NCI-H460 (cell line): ENCODE measurements at regions not wholly inside any gene's neighbourhood (a gene's known extent, or its start where the extent isn't known, plus 50 kb on each side); places are given as distances from the start of the nearest gene placed in this dataset.
"Not testable (repeated sequence)": the region's sequence is repeated elsewhere in the genome, so short reads cannot be mapped to it uniquely, and the experiment has no call there.

Source experiments
- DNase-seq: peaks from one replicate; pipeline ENCODE4 v3.0.0-alpha.2; 2016; ENCODE audit warnings: low read depth; ENCODE audit errors: extremely low read depth

DNA sequence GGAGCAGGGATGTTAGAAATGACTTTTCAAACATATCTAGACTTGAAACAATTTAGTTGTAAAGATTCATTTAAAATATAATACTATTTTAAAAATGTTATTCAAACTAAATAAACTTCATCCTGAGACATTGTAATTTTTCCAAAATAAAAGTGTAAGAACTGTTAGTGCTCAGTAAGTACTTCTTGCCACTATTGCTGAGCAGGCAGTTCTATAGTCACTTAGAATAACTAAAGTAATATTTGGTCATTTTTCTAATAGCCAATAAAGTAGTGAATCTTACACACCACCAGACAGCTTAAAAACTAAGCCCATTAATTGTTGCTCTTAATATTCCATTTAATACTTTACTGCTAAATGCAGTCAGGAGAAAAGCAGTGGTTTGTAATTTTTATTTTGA lies 1120.0 kb upstream of the CDH10 start:
- DNase-seq: no peak

DNA sequence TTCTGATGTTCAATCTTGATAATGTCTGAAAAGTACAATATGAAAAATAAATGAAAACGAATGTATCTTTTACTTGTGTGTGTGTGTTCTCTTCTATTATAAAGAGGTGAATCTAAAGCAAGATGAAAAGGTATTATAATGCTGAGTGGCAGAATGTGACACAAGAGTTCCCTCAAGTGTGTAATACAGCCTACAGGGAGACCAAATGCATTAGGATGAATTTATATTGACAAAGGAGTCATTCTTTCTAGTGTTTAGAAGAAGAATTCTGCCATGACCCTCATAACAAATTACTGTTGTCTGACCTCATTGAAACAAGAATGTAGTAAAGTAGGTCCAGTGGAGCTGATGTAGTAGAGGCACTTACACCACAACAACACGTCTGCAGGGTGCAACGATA lies 1119.0 kb upstream of the CDH10 start:
- DNase-seq: no peak

DNA sequence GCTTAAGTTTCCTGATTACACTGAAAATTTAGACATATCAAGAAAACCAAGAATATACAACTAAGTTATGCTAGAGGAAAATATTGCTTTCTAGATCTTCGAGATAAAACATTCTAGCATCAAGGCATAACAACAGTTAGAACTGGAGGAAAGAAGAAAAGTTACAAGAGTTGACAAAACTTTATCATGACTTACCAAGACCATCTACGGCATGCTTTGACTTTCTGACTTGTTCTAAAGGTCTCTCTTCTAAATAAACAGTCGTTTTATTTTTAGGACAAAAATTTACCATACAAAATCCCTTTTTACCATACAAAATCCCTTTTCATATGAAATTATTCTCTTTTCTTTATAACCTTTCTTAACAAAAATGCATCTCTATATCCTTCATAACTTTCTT lies 1110.1 kb upstream of the CDH10 start:
- no peak for DNase-seq

DNA sequence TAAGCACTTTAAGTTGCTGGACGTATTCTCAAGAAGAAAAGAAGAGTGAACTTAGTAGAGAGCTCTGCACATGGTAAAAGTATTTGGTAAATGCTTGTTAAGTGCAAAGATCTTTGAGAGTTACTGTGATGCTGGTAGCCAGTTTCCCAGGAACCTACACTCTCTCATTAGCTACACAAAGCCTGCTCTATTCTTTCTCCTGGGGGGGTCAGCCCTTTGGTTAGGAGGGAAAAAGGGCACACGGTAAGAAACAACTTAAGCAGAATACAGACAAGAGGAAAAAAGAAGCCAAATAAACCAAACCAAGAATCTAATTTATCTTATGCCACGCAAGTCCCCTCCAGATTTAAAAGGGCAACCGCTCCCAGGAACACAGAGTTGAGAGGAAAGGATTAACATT lies 1100.1 kb upstream of the CDH10 start:
- DNase-seq: no peak

GRCh38 chr5:25716680-25717079 lies 1071.9 kb upstream of the CDH10 start:
- DNase-seq: no peak

- DNase-seq: peak; percentile 38
Observed at GRCh38 chr5:25713259-25713658, 1068.5 kb upstream of the CDH10 start.

DNA sequence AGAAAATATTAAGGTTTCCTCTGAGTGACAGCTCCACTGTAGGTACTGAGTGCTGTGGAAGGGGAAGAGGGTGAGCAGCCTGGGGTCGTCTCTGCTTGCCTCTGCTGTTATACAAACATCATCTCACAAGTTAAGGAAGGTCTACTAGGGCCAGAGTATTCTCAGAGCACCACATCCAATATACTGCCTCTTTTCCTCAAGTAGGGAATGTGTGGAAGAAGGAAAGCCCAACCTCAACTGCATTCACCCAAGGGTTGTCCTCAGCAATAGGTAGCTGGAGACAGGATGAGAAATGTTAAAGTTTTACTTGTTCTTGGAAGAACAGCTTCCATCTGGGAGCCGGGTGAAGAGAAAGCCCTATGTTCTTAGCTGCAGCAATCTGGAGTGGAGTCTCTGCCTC lies 1062.3 kb upstream of the CDH10 start:
- no peak for DNase-seq

DNA sequence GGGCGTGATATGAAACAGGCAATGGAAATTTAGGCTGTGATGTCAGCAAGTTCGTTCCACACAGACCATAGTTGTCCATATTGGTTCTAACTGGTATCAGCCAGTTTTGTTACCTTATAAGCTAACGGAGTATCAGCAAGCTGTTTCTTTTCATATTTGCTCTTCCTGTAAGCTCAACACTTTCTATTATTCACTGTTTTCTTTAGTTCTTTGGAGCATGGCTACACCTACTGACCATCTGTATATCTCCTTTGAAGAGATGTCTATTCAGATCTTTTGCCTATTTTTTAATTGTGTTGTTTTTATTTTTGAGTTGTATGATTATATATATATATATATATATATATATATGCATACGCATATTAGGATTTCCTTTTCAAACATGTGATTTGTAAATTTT lies 1057.2 kb upstream of the CDH10 start:
- no peak for DNase-seq

GRCh38 chr5:25694801-25695200 lies 1050.0 kb upstream of the CDH10 start:
- DNase-seq: no peak

GRCh38 chr5:25688156-25688555 lies 1043.4 kb upstream of the CDH10 start:
- DNase-seq: no peak

DNA sequence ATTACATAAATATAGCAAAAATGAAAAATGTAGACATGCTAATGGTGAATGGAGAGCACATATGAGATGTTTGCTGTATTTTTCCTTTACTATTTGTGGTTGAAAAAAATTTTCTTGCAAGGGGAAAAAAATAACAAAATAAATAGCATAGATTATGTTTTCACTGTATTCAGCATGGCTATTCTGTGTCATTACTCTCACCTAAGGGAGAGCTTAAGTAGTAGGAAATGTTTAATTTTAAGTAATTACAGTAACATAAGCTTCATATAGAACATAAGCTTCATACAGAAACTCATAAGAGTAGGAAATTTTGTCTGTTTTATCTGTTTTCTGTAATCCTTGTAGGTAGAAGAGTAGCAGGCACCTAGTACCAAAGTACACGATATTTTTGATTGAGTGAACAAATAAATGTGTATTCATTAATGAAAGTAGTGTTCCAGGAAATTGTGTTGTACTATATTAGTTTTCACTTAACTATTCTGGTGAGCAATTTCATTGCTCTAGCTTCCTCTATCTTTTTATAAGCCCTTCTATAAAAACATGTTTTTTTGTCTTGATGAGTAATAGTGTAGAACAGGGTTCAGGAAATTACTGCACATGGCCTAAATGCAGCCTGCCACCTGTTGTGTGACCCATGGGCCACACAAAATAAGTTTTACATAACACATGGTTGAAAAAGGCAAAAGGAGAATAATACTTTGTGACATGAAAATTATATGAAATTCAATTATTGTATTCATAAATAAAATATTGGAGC lies 1025.0 kb upstream of the CDH10 start:
- no peak for DNase-seq

- no peak for DNase-seq
Observed at GRCh38 chr5:25662610-25663009, 1017.8 kb upstream of the CDH10 start.

- not testable (repeated sequence) for DNase-seq
Observed at GRCh38 chr5:25650316-25650715, 1005.5 kb upstream of the CDH10 start.

DNA sequence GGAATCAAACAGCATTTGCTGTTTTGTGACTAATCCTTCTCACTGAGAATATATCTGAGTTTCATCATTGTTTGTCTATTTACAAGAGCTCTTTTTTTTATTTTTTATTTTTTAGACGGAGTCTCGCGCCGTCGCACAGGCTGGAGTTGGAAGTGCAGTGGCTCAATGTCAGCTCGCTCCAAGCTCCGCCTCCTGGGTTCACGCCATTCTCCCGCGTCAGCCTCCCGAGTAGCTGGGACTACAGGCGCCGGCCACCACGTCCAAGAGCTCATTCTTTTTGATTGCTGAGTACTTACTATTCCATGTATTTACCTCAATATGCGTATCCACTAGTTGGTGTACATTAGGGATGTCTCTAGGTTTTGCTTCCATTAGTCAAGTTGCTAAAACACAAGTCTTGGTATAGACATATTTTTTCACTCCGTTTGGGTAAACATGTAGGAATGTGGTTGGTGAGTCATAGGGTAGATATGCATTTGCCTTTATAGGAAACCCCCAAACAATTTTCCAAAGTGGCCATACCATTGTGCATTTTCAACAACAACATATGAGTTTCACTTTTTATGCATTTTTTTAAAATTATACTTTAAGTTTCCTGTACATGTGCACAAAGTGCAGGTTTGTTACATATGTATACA lies 1005.0 kb upstream of the CDH10 start:
- DNase-seq: no peak

- DNase-seq: no peak
Observed at GRCh38 chr5:25646421-25647341, 1001.9 kb upstream of the CDH10 start.

DNA sequence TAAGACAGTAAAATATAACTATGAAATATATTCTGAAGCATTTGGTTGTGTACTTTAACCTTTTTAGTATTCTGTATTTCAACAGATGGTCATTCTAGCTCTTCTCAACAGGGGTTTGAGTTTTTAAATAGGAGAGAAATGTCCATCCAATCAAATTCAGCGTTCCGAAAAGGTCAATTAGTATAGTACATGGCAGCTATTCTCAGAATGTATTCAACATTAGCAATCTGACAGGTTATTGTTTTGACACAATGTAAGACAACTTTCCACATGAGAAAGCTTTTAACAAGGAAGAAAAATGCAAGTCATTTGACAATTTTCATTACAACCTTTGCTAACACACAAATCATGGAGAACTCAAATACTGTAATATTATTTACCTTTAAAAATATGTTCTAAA lies 996.3 kb upstream of the CDH10 start:
- DNase-seq: no peak

DNA sequence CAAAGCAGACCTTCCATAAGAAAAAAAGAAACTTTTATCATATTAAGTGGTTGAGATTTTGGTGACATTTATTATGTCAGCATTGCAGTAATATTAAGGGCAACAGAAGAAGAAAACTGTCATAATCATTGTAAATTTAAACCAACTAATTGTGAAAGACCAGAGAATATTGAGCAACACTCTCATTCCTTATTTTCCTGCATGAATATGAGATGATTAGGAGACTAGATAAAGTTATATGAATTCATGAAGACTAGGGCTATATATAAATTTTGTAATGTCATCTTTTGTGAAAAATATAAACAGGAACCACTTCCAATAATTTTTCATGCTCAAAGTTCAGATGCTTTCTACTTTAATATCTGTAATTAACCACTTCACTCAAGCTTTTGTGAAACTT lies 974.5 kb upstream of the CDH10 start:
- no peak for DNase-seq

GRCh38 chr5:25618821-25619220 lies 974.0 kb upstream of the CDH10 start:
- no peak for DNase-seq

GRCh38 chr5:25614466-25614865 lies 969.7 kb upstream of the CDH10 start:
- DNase-seq: no peak

DNA sequence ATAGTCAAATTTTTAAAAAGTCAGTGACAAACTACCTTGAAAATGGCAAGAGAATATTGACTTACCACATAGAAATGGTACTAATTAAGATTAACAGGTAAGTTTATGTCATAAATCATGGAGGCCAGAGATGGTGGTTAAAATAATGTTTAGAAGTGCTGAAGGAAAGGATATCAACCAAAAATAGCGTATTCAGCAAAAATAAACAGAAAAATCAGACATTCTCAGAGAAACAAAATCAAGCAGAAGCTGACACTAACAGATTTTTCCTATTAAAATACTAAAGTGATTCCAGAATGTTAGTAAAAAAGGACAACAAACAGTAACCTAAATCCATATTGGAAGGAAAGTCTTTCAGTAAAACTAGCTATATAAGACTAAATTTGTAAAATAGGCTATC lies 959.9 kb upstream of the CDH10 start:
- no peak for DNase-seq

DNA sequence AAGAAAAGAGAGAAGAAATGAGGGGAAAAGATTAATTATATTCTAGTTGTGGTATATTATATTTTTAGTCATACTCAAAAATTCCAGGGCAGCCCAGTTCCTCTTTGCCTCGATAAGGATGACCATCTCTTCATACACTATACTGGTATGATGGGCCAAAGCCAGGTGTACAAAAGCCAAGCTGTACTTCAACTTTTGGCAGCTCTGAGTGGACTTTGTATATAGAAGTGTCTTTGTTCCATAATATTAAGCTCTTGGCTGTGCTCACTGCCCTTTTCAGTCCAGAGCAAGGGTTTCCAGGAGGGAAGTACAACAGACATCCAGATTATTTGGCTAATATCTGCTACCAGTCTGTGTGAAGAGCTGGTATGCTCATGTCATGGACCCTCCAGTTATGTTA lies 934.3 kb upstream of the CDH10 start:
- DNase-seq: no peak

DNA sequence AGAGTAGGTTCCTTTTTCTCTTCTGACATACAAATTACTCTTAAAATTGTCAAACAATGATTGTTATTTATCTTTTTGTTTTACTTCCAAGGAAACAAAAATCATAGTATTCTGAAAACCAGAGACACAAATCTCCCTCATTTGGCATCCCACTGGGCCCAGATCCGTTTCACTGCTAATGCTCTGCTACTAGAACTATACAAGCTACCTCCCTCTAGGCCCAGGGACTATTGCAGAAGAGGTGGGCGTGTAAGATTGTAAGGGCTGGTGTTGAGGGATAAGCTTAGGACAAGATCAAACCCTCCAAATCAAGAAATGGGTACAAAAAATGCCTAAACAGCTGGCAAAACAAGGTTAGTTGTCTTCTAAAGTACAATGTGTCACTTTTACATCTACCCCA lies 928.9 kb upstream of the CDH10 start:
- DNase-seq: no peak
